ENCODE measurements at regions not wholly inside any gene's neighbourhood (a gene's known extent, or its start where the extent isn't known, plus 50 kb on each side); places are given as distances from the start of the nearest gene placed in this dataset.

- intact Hi-C loops (cut with DNase I): no loop called here
- DNase-seq (no peak), ATAC-seq (ENCODE audit: poor library complexity) (no peak)
Observed at GRCh38 chr18:29104227-29104626, 927.3 kb upstream of the CDH2 start.

DNA sequence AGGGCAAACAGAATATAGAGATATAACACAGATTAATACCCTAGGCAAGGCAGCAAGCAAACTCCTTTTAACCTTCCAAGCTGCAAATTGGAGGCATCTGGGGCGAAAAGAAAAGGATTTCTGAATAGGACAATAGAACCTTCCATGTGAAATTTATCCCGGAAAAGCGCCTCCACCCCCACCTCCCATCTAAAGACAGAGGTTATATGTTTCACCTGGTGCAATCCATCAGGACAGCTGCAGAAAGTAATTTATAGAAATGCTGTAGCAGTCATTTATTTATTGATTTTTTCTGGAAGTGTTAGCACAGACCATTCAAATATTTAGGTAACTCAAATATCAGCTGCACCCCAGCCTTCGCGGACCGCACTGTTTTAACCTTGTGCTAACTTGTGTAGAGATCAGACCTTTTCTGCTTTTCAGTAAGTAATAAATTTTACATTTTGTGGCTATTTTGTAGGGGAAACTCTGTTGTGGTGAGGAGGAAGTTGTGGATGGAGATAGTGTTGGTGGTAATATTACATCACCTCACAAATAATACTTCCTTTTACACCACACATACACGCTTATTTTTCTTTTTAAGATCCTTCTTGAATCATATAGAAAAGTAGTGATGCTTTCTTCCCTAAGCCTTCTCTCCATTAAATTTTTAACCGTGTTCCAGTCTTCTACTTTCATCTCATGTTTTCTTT lies 919.3 kb upstream of the CDH2 start:
- intact Hi-C loops (cut with DNase I): no loop called here
- ATAC-seq (ENCODE audit: poor library complexity): no peak
- DNase-seq: no peak

GRCh38 chr18:29087616-29088246 lies 910.8 kb upstream of the CDH2 start:
- ATAC-seq (ENCODE audit: poor library complexity) (no peak), DNase-seq (no peak)
- intact Hi-C loops (cut with DNase I): no loop called here

- intact Hi-C loops (cut with DNase I): no loop called here
- DNase-seq (no peak), ATAC-seq (ENCODE audit: poor library complexity) (no peak)
Observed at GRCh38 chr18:29084120-29084519, 907.2 kb upstream of the CDH2 start.

DNA sequence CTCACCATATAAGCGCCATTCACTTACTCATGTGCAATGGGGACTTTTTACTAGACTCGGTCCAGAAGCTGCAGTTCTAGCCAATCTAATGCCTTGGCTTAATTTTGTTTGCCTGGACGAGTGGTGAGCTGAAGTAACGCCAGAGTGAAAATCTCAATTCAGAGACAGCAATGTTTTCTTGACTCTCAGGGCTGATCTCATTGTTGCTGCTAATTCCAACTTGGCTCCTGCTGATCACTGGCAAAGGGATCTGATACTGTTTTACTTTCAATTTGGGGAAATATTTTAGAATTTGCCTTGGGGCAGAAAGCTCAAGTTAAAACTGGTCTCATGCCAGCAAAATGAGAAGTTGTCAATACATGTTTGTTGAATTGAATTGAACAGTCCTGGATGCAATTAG lies 906.6 kb upstream of the CDH2 start:
- intact Hi-C loops (cut with DNase I): no loop called here
- DNase-seq: no peak
- peak; percentile 75 for ATAC-seq (ENCODE audit: poor library complexity)

DNA sequence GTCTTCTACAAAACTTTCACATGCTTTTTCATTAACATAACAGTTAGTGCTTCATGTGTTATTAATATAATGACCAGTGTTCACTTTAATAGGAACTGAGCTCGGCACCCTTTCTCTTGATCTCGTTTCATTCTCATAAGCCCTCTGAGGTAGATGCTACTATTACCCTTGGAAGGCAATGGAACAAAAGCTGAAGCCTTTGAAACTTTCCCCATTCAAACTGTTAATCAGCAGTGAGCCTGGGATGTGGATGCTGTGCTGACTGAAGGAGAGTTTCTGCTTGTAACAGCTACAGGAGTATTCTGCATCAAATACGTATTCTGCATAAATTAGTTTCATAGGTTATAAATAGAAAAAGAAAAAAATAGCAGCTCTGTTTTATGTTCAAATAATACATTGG lies 904.0 kb upstream of the CDH2 start:
- DNase-seq (no peak), ATAC-seq (ENCODE audit: poor library complexity) (no peak)
- intact Hi-C loops (cut with DNase I): no loop called here

DNA sequence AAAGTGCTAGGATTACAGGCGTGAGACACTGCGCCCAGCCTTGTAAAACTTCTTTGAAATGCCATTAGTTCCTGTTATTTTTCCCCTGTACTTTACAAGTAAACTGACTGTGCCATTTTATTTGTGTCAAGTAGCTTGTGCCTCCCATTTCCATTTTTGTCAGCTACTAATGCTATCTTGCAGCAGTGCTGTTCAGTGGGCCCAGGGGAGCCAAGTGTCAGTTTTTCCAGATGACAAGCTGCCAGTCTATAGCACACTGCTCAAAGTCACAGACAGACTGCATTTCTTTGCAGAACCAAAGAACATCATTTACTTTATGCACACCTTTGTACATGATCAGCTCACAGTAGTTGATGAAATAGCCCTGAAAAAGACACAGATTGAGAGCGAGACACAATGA lies 901.3 kb upstream of the CDH2 start:
- no peak for DNase-seq
- intact Hi-C loops (cut with DNase I): no loop called here
- ATAC-seq (ENCODE audit: poor library complexity): no peak

DNA sequence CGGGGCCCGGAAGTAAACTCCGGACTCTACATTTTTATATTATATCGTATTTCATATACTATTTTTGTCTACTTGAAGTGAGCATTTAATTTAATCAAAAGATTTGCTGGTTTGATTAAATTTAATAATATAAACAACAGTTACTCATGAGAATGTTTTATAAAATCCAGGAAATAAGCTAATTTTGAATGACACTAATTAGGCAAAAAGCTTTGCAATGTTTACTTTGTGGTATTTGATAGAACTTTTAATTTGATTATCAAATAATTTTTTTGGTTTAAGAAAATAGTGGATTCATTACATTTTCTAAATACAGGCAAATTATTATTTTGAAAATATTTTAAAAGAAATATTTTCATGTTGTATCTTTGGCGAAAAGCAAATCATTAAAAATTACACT lies 900.4 kb upstream of the CDH2 start:
- ATAC-seq (ENCODE audit: poor library complexity): no peak
- no peak for DNase-seq
- intact Hi-C loops (cut with DNase I): no loop called here

DNA sequence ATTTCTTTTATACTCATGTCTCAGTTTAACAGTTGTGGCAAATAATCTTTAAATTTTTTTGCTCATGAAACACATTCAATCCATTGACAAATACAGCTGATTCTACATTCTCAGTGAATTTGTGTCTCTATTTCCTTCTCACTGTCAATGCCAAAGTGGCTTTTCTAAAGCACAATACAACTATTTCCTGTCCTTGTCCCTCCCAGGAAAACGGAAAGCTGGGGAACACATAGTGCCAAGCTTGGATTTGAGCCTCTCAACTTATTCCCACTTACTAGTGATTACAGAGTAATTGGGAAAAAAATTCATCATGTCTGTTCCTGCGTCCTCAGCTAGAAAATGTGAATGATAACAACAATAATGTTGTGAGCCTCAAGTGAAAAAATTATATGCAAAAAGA lies 899.7 kb upstream of the CDH2 start:
- DNase-seq (no peak), ATAC-seq (ENCODE audit: poor library complexity) (no peak)
- intact Hi-C loops (cut with DNase I): no loop called here

DNA sequence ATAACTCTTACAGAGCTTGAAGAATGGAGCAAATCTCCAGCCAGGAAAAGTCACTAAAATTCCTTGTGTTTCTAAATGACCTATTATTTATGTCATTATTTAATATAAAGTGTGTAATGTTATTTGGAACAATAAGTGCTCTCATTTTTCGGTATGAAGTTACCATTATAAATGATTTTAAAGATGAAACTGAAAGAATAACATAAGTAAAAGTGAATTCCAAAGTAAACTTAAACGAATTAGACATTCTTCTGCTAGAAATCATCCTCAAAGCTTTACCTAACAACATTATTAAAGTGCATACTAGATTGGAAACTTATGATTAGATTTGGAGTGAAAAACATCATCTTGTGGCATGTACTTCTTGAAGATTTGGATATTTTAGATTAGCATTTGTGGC lies 897.2 kb upstream of the CDH2 start:
- intact Hi-C loops (cut with DNase I): no loop called here
- no peak for DNase-seq
- ATAC-seq (ENCODE audit: poor library complexity): no peak

DNA sequence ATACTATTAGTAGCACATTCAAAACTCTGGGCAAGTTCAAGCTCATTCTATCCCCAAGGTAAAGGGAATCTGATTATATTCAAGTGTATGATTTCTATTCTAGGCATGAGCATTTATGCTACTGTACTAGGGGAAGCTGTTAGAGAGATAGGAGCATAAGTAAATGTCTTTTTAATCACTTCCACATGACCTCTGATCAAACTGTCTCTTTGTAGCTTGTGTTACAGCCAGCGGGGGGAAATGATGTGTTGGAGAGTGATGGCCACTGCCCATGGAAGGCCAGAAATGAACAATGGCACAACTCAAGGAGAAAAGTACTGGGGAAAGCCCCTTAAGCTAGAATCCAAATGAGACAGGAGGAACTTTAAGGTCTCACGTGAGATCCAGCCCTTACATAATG lies 894.9 kb upstream of the CDH2 start:
- no peak for DNase-seq
- ATAC-seq (ENCODE audit: poor library complexity): no peak
- intact Hi-C loops (cut with DNase I): no loop called here

DNA sequence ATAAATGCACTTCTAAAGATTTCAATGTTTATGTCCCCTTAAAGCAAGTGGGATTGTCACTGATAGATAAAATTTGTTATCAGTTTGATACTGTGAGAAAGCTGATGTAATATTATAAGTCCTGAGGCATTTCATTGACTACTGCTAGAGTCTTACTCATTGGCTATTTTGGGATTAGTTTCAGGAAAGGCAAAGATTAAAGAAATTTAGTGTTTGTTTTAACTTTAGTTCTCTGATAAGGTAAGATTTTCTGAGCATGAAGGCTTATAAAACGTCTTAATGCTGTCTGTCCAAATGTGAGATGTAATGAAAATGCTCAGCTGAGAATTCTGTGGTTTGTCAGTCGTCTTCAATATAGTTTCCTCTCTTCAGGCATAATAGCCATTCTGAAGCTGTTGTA lies 886.4 kb upstream of the CDH2 start:
- intact Hi-C loops (cut with DNase I): no loop called here
- DNase-seq: no peak
- ATAC-seq (ENCODE audit: poor library complexity): no peak

- ATAC-seq (ENCODE audit: poor library complexity) (no peak), DNase-seq (no peak)
- intact Hi-C loops (cut with DNase I): no loop called here
Observed at GRCh38 chr18:29062921-29063320, 886.0 kb upstream of the CDH2 start.

DNA sequence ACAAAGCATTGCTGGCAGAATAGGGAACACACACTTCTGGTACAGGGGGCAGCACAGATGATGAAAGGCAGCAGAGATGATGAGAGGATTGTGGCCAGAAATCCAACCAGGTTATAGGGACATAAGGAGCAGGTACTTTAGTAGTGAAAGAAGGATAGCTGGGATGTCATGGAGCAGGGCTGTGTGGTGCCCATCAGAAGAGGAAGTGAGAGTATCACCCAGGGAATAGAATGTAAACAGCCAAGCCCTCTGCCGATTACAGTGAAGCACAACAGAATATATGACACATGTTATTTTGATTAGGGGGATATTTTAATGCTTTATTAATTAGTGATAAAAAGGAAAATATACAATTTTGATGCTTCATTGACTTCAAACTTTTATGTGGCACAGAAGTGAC lies 883.4 kb upstream of the CDH2 start:
- ATAC-seq (ENCODE audit: poor library complexity) (no peak), DNase-seq (no peak)
- intact Hi-C loops (cut with DNase I): no loop called here

DNA sequence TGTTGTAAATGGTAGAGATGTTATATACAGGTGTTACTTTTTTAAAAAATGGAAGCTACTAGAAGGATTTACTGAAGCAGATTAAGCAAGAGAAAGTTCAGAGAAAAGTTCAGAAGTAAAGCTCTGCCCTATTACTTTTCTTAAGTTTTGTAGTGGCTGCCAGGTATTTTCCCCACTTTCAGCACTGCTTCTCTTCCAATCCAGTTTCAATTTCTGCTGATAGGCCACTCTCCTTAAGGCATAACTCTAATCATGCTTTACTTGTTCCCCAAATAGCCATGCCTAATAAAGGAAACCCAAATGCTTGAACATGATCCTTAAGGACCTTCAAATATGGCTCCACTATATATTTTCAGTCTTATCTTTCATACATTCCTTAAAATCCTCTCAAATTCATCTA lies 880.8 kb upstream of the CDH2 start:
- DNase-seq: no peak
- no peak for ATAC-seq (ENCODE audit: poor library complexity)
- intact Hi-C loops (cut with DNase I): no loop called here

GRCh38 chr18:29056800-29057199 lies 879.9 kb upstream of the CDH2 start:
- ATAC-seq (ENCODE audit: poor library complexity) (no peak), DNase-seq (no peak)
- intact Hi-C loops (cut with DNase I): no loop called here

DNA sequence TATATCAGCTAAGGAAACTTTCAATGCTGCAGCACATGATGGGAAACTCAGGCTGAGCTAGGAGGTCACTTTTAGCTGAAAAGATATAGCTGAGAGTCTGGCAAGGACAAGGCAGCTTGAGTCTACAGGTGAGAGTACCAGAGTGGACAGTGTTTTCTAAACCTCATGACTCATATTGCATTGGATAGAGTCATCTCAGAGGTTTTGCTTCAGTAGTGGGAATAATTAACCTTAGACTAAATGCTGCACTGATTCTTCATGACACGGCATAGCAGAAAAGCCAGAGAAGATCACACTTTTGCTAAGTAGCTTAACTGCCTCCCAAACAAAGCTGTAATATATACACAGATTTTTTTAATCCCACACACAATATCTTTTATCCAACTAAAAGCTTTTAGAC lies 865.0 kb upstream of the CDH2 start:
- intact Hi-C loops (cut with DNase I): no loop called here
- DNase-seq: no peak
- ATAC-seq (ENCODE audit: poor library complexity): no peak

DNA sequence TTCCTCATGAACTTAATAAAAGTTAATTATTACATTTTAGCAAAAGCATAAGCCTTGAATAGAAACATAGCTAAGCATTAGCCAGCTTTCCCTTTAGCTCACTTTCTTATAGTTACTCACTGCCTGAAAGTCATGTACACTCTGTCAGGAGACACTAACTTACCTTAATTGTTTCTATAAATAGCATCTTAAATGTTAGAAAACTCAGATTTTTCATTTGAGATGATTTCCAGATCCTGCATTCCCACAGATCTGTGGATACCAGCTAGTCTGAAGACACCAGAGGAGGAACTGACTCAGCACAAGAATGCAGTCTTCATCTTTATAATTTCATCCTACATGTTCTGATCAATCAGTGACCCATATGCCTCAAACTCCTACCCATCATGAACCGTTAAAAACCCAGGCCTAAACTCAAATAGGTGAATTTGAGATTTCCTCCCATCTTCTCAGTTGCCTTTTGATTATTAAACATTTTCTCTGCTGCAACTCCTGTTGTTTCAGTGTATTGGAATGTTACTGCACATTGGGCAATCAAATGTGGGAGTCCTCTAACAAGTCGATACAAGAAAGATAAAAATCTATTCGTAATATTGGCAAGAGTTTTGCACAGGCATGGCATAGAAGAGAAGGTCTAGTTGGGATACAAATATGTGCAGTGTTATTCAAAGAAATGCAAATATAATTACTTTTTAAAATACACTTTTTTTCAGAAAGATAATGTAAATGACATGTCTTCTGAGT lies 857.4 kb upstream of the CDH2 start:
- DNase-seq (no peak), ATAC-seq (ENCODE audit: poor library complexity) (no peak)
- intact Hi-C loops (cut with DNase I): no loop called here

GRCh38 chr18:29028560-29028959 lies 851.6 kb upstream of the CDH2 start:
- intact Hi-C loops (cut with DNase I): no loop called here
- ATAC-seq (ENCODE audit: poor library complexity) (no peak), DNase-seq (no peak)

DNA sequence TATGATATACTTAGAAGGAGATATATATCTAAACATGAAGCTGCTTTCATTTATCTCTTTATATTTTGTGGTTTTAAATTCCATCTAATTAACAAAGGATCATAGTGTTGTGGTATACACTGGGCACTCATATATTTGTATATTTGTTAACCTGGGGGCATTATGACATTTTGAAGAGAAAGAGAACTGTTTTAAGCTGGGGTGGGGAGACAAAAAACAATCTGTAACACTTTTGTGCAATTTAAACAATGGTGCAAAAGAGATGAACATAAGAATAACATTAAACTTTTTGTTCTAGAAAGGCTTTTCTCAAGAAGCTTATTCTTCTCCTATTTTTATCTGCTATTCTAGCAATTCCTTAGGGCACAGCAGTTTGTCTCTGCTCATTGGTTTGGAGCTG lies 842.0 kb upstream of the CDH2 start:
- ATAC-seq (ENCODE audit: poor library complexity) (no peak), DNase-seq (no peak)
- intact Hi-C loops (cut with DNase I): no loop called here

All from Right ventricle myocardium superior (tissue), 1 donor.